Esophagus squamous epithelium (tissue), 5 donors: ENCODE measurements at regions not wholly inside any gene's neighbourhood (a gene's known extent, or its start where the extent isn't known, plus 50 kb on each side); places are given as distances from the start of the nearest gene placed in this dataset.

Source experiments
- DNase-seq: peaks from one replicate; lab custom pipeline; 2025; lab: John Stamatoyannopoulos, UW
- H3K27ac ChIP-seq, 4 donors: fragments of 200-600 bp; sonication (generic); one replicate each; pipeline ENCODE4 v1.5.1; 2016 to 2019; ENCODE audit warnings: mild to moderate bottlenecking in 1 of 4
- H3K27me3 ChIP-seq, 4 donors: fragments of 200-600 bp; sonication (generic); 1 replicate in 3 of 4; 2 replicates in 1 of 4; pipeline versions ENCODE4 v1.5.1 to v1.6.0; 2017 to 2021; ENCODE audit warnings: antibody characterized with exemption in 1 of 4
- H3K36me3 ChIP-seq, 3 donors: fragments of 200-600 bp; sonication (generic); one replicate each; pipeline ENCODE4 v1.5.1; 2016 to 2019
- H3K4me1 ChIP-seq, 3 donors: fragments of 200-600 bp; sonication (generic); one replicate each; pipeline ENCODE4 v1.5.1; 2017 to 2019
- H3K4me3 ChIP-seq, 4 donors: fragments of 200-600 bp; sonication (generic); 1 replicate in 3 of 4; 2 replicates in 1 of 4; pipeline ENCODE4 v1.5.1; 2016 to 2019; ENCODE audit warnings: mild to moderate bottlenecking in 2 of 4, moderate library complexity in 1 of 4
- H3K9me3 ChIP-seq, 3 donors: fragments of 200-600 bp; sonication (generic); one replicate each; pipeline ENCODE4 v1.5.1; 2016 to 2019
- CTCF ChIP-seq, 6 experiments: fragments of 450-650 bp in 4 of 6; fragments of 200-600 bp in 2 of 6; sonication (generic) in 2 of 6; IDR thresholded peaks; one replicate each; pipeline ENCODE4 v1.5.1; 2016 to 2019; ENCODE audit warnings: antibody characterized with exemption in 6 of 6, mild to moderate bottlenecking in 4 of 6, moderate library complexity in 4 of 6
- POLR2A ChIP-seq, 4 donors: fragments of 450-650 bp; IDR thresholded peaks; one replicate each; pipeline ENCODE4 v1.6.1; 2017; ENCODE audit warnings: antibody characterized with exemption in 4 of 4, mild to moderate bottlenecking in 4 of 4, moderate library complexity in 3 of 4
- WGBS, 2 donors: methylation state at CpG; one replicate each; pipeline ENCODE4 v1.1.5; 2018; 5-methylcytosine and 5-hydroxymethylcytosine counted together
- intact Hi-C: fragments of 100-400 bp; cut with DNase I; formaldehyde crosslinking; loops from one replicate; pipeline ENCODE4 v1.15.0; 2022
- donor health status: DM: yes; HTN: yes; CAD: no.

- Histone ChIP-seq H3K27me3 (no peaks in the 10 kb centered on the region), H3K9me3 (peaks cover 0 to under 1% (median 0%) of the 10 kb centered on the region in 3 donors), H3K4me1 (no peaks in the 10 kb centered on the region), H3K36me3 (no peaks in the 10 kb centered on the region), H3K4me3 (no peak overlapping the region), H3K27ac (no peak overlapping the region)
- no peak for DNase-seq
- intact Hi-C loops = no loop called here
- no peak for TF ChIP-seq POLR2A (IDR thresholded peaks at IDR 0.05)
- TF ChIP-seq CTCF (IDR thresholded peaks at IDR 0.05) = no peak
- WGBS, 2 donors = 71 to 78% methylated on average over 7 of the region's 7 CpGs
These were observed 494.9 kb downstream of the PRR16 start for GRCh38 chr5:120958877-120959485.

DNA sequence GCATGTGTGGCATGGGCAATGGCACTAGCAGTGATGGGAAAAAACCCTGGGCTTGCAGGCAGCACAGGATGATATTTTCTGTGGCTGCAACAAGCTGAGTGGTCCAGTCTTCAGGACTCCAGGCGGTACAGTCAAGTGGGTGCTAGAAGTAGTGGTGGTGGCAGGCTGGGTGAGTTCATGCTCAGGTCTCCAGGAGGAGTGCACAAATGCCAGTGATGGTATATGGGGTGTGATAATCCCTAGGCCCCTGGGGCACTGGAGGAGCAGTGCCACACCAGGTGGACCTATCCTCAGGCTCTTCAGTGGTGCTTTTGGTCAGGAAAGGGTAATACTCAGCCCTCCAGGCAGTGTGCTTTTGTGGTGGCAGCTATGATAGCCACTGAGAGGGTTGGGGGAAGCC lies 496.4 kb downstream of the PRR16 start:
- DNase-seq = no peak
- no peak for TF ChIP-seq CTCF (IDR thresholded peaks at IDR 0.05)
- TF ChIP-seq POLR2A (IDR thresholded peaks at IDR 0.05) = no peak
- H3K4me3 ChIP-seq = no peak overlapping the region
- H3K9me3 ChIP-seq = no peaks in the 10 kb centered on the region
- no peak overlapping the region for H3K27ac ChIP-seq
- H3K4me1 ChIP-seq = no peaks in the 10 kb centered on the region
- no peaks in the 10 kb centered on the region for H3K36me3 ChIP-seq
- intact Hi-C loops = no loop called here
- no peaks in the 10 kb centered on the region for H3K27me3 ChIP-seq
- WGBS, 2 donors = 83 to 100% methylated on average over 1 of the region's 1 CpG

DNA sequence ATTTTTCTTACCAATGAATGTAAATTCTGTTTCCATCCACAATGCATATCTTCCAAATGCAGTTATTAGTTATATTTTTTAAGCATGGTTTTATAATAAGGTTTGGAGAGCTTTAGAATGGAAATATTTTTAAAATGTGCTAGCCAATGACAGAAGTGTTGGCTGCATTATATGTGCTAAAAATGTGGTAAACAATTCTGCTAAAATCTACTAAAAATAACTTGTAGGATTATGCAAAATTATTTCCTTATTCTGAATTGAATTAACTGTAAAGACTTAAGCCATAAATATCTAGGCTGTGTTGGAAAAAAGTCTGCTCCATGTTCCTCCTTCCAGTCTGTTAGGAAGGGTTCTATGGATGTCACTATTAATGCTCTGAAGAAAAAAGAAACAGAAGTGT lies 503.3 kb downstream of the PRR16 start:
- Histone ChIP-seq H3K9me3 (no peaks in the 10 kb centered on the region), H3K36me3 (no peaks in the 10 kb centered on the region), H3K27me3 (no peaks in the 10 kb centered on the region), H3K27ac (no peak overlapping the region), H3K4me1 (no peaks in the 10 kb centered on the region), H3K4me3 (no peak overlapping the region)
- intact Hi-C loops = no loop called here
- no peak for TF ChIP-seq POLR2A (IDR thresholded peaks at IDR 0.05)
- TF ChIP-seq CTCF (IDR thresholded peaks at IDR 0.05) = no peak
- no peak for DNase-seq

DNA sequence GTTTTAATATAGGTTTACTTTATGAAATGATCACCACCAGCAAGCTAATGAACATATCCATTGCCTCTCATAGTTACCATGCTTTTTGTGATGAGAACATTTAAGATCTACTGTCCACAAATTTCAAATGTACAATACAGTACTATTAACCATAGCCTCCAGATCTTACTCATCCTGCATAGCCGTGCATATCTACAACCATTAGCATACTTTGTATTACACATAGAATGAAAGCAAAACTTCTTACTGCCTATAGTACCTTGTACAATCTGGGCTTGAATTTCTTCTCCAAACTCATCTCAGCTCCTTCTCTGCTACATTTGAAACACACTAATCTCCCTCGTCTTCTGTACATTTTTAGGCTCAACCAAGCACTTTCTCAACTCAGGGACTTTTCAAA lies 510.6 kb downstream of the PRR16 start:
- WGBS, 2 donors = 69 to 75% methylated on average over 2 of the region's 2 CpGs
- intact Hi-C loops = no loop called here
- no peak for TF ChIP-seq POLR2A (IDR thresholded peaks at IDR 0.05)
- no peak for TF ChIP-seq CTCF (IDR thresholded peaks at IDR 0.05)
- Histone ChIP-seq H3K9me3 (no peaks in the 10 kb centered on the region), H3K4me1 (no peaks in the 10 kb centered on the region), H3K4me3 (no peak overlapping the region), H3K27ac (no peak overlapping the region), H3K36me3 (no peaks in the 10 kb centered on the region), H3K27me3 (no peaks in the 10 kb centered on the region)
- DNase-seq = no peak

GRCh38 chr5:120982351-120982750 lies 518.3 kb downstream of the PRR16 start:
- no peak overlapping the region for H3K27ac ChIP-seq
- H3K4me1 ChIP-seq = no peaks in the 10 kb centered on the region
- H3K36me3 ChIP-seq = no peaks in the 10 kb centered on the region
- H3K4me3 ChIP-seq = no peak overlapping the region
- intact Hi-C loops = no loop called here
- no peak for TF ChIP-seq POLR2A (IDR thresholded peaks at IDR 0.05)
- no peak for TF ChIP-seq CTCF (IDR thresholded peaks at IDR 0.05)
- no peak for DNase-seq
- no peaks in the 10 kb centered on the region for H3K9me3 ChIP-seq
- H3K27me3 ChIP-seq = no peaks in the 10 kb centered on the region
